Amygdala (tissue), 56 donors: ENCODE measurements at regions not wholly inside any gene's neighbourhood (a gene's known extent, or its start where the extent isn't known, plus 50 kb on each side); places are given as distances from the start of the nearest gene placed in this dataset.
"Not testable (repeated sequence)": the region's sequence is repeated elsewhere in the genome, so short reads cannot be mapped to it uniquely, and the experiment has no call there.

ENCODE experiments used
- DNase-seq, 56 donors: peaks; one replicate each; lab custom pipeline; 2025; lab: John Stamatoyannopoulos, UW

GRCh38 chr19:31055454-31055853, 293.8 kb downstream of the TSHZ3 start:
- DNase-seq, result no peak

DNA sequence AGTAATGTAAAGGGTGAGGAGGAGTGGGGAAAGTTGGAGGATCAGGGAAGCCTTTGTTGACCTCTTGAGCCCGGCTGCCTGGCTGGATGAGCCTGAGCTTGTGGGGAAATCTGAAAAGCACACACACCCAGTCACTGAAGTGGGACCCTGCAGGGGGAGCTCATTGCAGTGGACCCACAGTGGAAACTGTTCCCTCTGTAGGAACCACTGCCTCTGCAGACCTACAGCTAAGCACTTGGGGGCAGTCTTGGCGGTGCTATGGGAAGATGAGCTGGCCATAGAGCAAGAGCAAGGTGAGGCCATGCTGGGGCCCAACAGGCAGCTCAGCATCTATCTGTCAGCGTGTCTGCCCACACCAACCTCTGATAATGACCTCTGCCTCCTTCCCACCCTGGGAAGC, 294.8 kb downstream of the TSHZ3 start:
- no peak for DNase-seq

GRCh38 chr19:31049431-31049830, 299.8 kb downstream of the TSHZ3 start:
- no peak for DNase-seq

- no peak for DNase-seq
Observed at GRCh38 chr19:31046024-31046423, 303.2 kb downstream of the TSHZ3 start.

- DNase-seq, result no peak
Observed at GRCh38 chr19:31041461-31041860, 307.8 kb downstream of the TSHZ3 start.

- no peak for DNase-seq
Observed at GRCh38 chr19:31039151-31039550, 310.1 kb downstream of the TSHZ3 start.

GRCh38 chr19:31037286-31037980, 311.8 kb downstream of the TSHZ3 start:
- no peak for DNase-seq

- DNase-seq, result not testable (repeated sequence)
Observed at GRCh38 chr19:31031455-31031854, 317.8 kb downstream of the TSHZ3 start.

DNA sequence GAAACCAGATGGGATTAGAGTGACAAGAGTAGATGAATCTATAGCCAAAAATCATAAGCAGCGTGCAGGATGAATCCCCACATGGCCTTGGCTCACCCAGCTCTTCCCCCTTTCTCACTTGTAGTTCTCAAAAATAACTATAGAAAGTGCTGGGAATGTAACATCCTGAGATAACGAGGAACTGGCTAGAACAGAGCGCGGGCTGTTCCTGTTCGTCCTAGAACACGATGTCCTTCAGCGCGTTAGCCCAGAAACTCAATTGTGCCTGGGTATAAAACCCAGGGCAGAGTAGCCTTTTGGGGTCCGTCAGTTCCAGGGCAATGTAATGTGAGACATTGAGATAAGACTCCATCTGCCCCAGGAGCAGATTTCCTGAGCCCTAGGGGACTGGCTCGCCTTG, 326.2 kb downstream of the TSHZ3 start:
- no peak for DNase-seq

DNA sequence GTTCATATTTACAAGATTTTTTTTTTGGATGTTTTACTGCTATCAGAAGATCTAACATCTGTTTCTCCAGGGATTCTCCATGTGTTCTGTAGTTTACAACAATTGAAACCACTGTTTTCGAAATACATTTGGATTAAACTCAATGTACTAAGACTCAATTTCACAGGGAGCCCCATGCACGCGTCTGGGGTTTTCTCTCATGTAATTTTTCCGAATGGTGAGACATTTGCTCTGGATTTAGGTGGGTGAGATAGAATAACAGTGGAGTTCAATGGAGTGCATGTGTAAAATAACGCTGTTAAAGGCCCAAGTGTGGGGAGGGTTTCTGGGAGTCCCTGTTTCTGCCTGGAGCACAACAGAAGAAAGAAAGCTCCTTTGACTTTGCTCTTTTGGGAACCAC, 330.3 kb downstream of the TSHZ3 start:
- DNase-seq, result no peak

DNA sequence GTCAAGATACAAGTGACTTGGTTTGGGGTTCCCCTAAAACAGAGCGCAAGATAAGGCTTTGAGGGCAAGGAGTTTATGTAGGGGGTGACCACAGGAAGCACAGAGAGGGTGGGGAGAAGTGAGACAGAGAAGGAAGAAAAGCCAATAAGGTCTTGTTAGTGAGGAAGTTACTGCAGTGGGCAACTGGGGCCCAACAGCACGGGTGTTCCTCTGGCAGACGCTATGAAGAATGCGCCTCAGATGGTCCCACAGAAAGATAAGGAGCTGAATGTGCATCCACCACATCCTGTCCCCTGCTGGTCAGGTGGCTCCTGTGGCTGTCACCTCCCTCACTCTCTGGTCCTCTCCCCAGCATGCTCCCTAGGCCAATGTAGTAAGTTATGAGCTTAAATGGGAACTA, 333.5 kb downstream of the TSHZ3 start:
- DNase-seq, result no peak

GRCh38 chr19:31014668-31015067, 334.6 kb downstream of the TSHZ3 start:
- DNase-seq, result no peak

GRCh38 chr19:31013384-31014020, 335.7 kb downstream of the TSHZ3 start:
- no peak for DNase-seq

GRCh38 chr19:31002518-31003244, 346.6 kb downstream of the TSHZ3 start:
- no peak for DNase-seq

DNA sequence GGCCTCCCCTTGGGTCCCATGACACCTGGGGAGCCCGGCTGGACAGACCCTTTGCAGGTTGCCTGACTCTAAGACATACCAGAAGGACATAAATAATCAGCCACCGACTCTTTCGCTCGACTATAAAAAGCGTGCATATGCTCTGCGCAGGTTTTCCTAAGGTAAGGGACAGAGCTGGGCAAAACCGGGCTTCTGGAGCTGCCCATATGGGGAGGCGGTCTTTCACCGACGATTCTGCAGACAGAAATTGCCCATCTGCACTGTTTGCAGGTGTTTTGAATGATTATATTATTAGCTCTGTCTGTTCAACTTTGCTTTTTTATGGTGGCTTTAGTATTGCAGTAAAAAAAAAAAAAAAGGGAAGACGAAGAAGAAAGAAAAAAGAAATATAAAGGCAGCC, 347.2 kb downstream of the TSHZ3 start:
- DNase-seq, result no peak

GRCh38 chr19:31000913-31001312, 348.3 kb downstream of the TSHZ3 start:
- DNase-seq, result no peak

- DNase-seq, result no peak
Observed at GRCh38 chr19:30999726-31000125, 349.5 kb downstream of the TSHZ3 start.

DNA sequence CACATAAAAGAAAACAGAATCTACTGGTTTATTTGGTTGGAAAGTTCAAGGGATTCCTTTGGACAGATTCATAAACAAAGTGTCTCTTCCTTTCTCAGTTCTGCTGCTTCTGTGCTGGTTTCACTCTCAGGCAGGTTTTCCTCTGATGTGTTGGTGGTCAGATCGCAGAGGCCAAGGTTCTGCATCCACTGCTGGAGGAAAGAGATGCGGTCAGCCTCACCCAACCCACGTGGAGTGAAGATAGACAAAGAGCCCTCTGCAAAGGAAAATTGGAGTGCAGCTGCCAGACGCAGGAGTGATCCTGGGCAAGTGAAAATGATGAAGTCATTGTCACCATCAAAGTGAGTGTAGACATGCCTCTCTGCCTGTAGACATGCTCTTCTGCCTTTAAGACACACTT, 352.0 kb downstream of the TSHZ3 start:
- no peak for DNase-seq

DNA sequence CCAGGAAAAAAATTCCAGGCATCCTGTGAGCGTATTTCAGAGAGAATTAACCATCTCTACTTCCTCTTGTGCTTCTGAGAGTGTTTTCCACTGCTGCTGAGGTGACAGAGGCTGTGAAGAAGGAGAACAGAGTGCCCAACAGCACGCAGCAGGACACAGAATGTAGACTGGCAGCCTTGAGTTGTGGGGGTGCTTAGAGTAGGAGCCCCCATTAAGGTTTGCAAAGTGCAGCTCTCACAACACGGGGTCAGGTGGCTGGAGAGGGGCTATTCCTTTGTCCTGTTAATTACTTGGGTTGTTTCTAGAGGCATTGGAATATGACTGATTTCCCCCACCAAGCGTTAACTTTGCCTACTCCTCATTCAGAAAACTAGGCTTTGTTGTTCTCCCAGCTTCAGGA, 370.6 kb downstream of the TSHZ3 start:
- DNase-seq, result no peak

GRCh38 chr19:30969591-30969990, 379.6 kb downstream of the TSHZ3 start:
- DNase-seq, result no peak

- no peak for DNase-seq
Observed at GRCh38 chr19:30968841-30969399, 380.3 kb downstream of the TSHZ3 start.

GRCh38 chr19:30968210-30968609, 381.0 kb downstream of the TSHZ3 start:
- no peak for DNase-seq
